ENCODE measurements at regions not wholly inside any gene's neighbourhood (a gene's known extent, or its start where the extent isn't known, plus 50 kb on each side); places are given as distances from the start of the nearest gene placed in this dataset.

DNA sequence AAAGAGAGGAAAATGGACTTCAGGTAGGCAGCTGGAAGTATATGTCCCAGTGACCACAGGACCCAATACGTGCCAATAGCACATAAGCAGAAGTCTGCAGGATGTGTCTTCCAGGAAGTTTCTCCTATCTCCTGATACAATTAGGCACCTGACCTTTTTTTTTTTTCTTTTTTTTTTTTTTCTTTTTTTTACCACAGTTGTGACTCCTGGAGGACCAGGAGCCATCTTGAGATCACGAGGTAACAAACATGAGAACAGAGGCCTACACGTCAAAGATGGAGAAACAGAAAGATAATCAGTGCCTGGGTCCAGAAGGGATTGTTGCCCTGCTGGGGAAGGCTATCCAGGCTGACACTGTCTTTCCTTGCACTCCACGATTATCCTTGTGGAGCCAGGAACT lies 312.4 kb upstream of the NEBL start:
- no peak for TF ChIP-seq CTCF (IDR thresholded peaks at IDR 0.05; ENCODE audit: extremely low read depth, low read depth, low read length)
- Histone ChIP-seq H3K79me2 (ENCODE audit: insufficient read depth, low read length) (no peaks in the 10 kb centered on the region), H4K20me1 (ENCODE audit: insufficient read depth, low read length) (no peaks in the 10 kb centered on the region), H3K27ac (ENCODE audit: low read depth, low read length) (no peak overlapping the region), H3K4me3 (ENCODE audit: insufficient read depth, low read length) (no peak overlapping the region), H3K27me3 (ENCODE audit: insufficient read depth, low read length) (no peaks in the 10 kb centered on the region), H3K4me1 (ENCODE audit: insufficient read depth, low read length) (no peaks in the 10 kb centered on the region), H3K4me2 (ENCODE audit: insufficient read depth, low read length) (no peak overlapping the region), H2AFZ (ENCODE audit: low read length) (no peak overlapping the region), H3K36me3 (ENCODE audit: insufficient read depth, low read length) (no peaks in the 10 kb centered on the region), H3K9me3 (ENCODE audit: low read depth, low read length) (no peaks in the 10 kb centered on the region)
- no peak for DNase-seq (ENCODE audit: insufficient read length, low spot score, missing footprints)

GRCh38 chr10:21208666-21209316 lies 311.7 kb upstream of the NEBL start:
- Histone ChIP-seq H3K4me1 (ENCODE audit: insufficient read depth, low read length) (no peaks in the 10 kb centered on the region), H4K20me1 (ENCODE audit: insufficient read depth, low read length) (no peaks in the 10 kb centered on the region), H3K4me3 (ENCODE audit: insufficient read depth, low read length) (no peak overlapping the region), H3K27ac (ENCODE audit: low read depth, low read length) (no peak overlapping the region), H2AFZ (ENCODE audit: low read length) (no peak overlapping the region), H3K4me2 (ENCODE audit: insufficient read depth, low read length) (no peak overlapping the region), H3K9me3 (ENCODE audit: low read depth, low read length) (no peaks in the 10 kb centered on the region), H3K27me3 (ENCODE audit: insufficient read depth, low read length) (no peaks in the 10 kb centered on the region), H3K79me2 (ENCODE audit: insufficient read depth, low read length) (no peaks in the 10 kb centered on the region), H3K36me3 (ENCODE audit: insufficient read depth, low read length) (no peaks in the 10 kb centered on the region)
- no peak for TF ChIP-seq CTCF (IDR thresholded peaks at IDR 0.05; ENCODE audit: extremely low read depth, low read depth, low read length)
- no peak for DNase-seq (ENCODE audit: insufficient read length, low spot score, missing footprints)

DNA sequence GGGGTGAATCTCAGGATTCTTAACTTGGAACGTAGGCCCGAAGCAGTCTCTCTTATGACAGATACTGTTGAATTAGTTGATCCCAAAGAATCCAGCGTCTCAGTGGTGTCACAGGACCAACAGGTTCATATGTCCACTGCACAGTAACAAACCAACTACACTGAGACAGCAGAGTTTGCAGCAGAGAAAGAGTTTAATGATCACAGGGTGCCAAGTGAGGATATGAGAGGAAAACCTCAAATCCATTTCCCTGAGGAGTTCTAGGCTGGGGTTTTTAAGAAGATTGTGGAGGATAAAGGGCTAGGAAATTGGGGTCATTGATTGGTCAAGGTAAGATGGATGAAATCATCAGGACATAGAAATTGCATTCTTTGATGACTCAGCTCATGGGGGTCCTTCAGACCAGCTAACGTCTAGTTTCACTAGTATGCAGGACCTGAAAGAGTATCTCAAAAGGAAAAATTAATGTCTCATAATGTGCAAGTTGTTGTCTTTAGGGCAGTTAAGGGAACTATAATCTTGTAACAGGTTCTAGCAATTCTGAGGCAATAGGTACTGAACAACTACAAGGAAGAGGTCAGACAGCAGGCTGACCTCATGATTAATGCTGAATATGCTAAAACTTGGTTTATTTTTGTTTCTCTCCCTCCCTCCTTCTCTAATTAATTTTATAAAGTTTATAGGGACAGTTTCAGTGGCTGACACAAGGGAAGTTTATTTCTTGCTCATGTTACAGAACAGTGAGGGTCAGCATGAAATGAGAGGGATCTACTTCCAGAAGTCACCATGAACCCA lies 310.9 kb upstream of the NEBL start:
- no peaks in the 10 kb centered on the region for H3K4me1 ChIP-seq (ENCODE audit: insufficient read depth, low read length)
- H4K20me1 ChIP-seq (ENCODE audit: insufficient read depth, low read length), result no peaks in the 10 kb centered on the region
- no peaks in the 10 kb centered on the region for H3K79me2 ChIP-seq (ENCODE audit: insufficient read depth, low read length)
- no peak overlapping the region for H3K27ac ChIP-seq (ENCODE audit: low read depth, low read length)
- no peak for TF ChIP-seq CTCF (IDR thresholded peaks at IDR 0.05; ENCODE audit: extremely low read depth, low read depth, low read length)
- H3K4me2 ChIP-seq (ENCODE audit: insufficient read depth, low read length), result no peak overlapping the region
- no peaks in the 10 kb centered on the region for H3K36me3 ChIP-seq (ENCODE audit: insufficient read depth, low read length)
- no peak overlapping the region for H2AFZ ChIP-seq (ENCODE audit: low read length)
- no peaks in the 10 kb centered on the region for H3K9me3 ChIP-seq (ENCODE audit: low read depth, low read length)
- DNase-seq (ENCODE audit: insufficient read length, low spot score, missing footprints), result no peak
- H3K27me3 ChIP-seq (ENCODE audit: insufficient read depth, low read length), result no peaks in the 10 kb centered on the region
- H3K4me3 ChIP-seq (ENCODE audit: insufficient read depth, low read length), result no peak overlapping the region

- no peak overlapping the region for H2AFZ ChIP-seq (ENCODE audit: low read length)
- no peaks in the 10 kb centered on the region for H3K36me3 ChIP-seq (ENCODE audit: insufficient read depth, low read length)
- H3K79me2 ChIP-seq (ENCODE audit: insufficient read depth, low read length), result no peaks in the 10 kb centered on the region
- TF ChIP-seq CTCF (IDR thresholded peaks at IDR 0.05; ENCODE audit: extremely low read depth, low read depth, low read length), result no peak
- no peaks in the 10 kb centered on the region for H3K9me3 ChIP-seq (ENCODE audit: low read depth, low read length)
- H4K20me1 ChIP-seq (ENCODE audit: insufficient read depth, low read length), result no peaks in the 10 kb centered on the region
- DNase-seq (ENCODE audit: insufficient read length, low spot score, missing footprints), result no peak
- H3K4me2 ChIP-seq (ENCODE audit: insufficient read depth, low read length), result no peak overlapping the region
- no peak overlapping the region for H3K27ac ChIP-seq (ENCODE audit: low read depth, low read length)
- H3K4me3 ChIP-seq (ENCODE audit: insufficient read depth, low read length), result no peak overlapping the region
- no peaks in the 10 kb centered on the region for H3K27me3 ChIP-seq (ENCODE audit: insufficient read depth, low read length)
- H3K4me1 ChIP-seq (ENCODE audit: insufficient read depth, low read length), result no peaks in the 10 kb centered on the region
Observed at GRCh38 chr10:21205328-21205727, 308.2 kb upstream of the NEBL start.
